T-helper 17 cell (primary cell): ENCODE measurements at regions not wholly inside any gene's neighbourhood (a gene's known extent, or its start where the extent isn't known, plus 50 kb on each side); places are given as distances from the start of the nearest gene placed in this dataset.
"Not testable (repeated sequence)": the region's sequence is repeated elsewhere in the genome, so short reads cannot be mapped to it uniquely, and the experiment has no call there.

Source experiments
- ATAC-seq: fragments of 150-1000 bp; cut with Tn5 transposase; 2 replicates; pipeline ENCODE4 v1.10.0; 2021; ENCODE audit warnings: mild to moderate bottlenecking, moderate library complexity
- DNase-seq, 3 donors: peaks; one replicate each; pipeline versions ENCODE4 v3.0.0 to v3.0.0-alpha.2; 2020 to 2021
- H3K9me3 ChIP-seq: one replicate; pipeline ENCODE4 v1.7.0; 2013; ENCODE audit warnings: low read length, mild to moderate bottlenecking; ENCODE audit not compliant: control insufficient read depth, poor library complexity, severe bottlenecking
- H3K27ac Mint-ChIP-seq: one replicate; pipeline ENCODE4 v1.8.0; 2022; ENCODE audit warnings: mild to moderate bottlenecking, moderate library complexity, mixed read lengths
- H3K27me3 Mint-ChIP-seq: one replicate; pipeline ENCODE4 v1.8.0; 2022; ENCODE audit warnings: mixed read lengths
- H3K36me3 Mint-ChIP-seq: one replicate; pipeline ENCODE4 v1.8.0; 2022; ENCODE audit warnings: low read depth, mixed read lengths
- H3K4me1 Mint-ChIP-seq: one replicate; pipeline ENCODE4 v1.8.0; 2022; ENCODE audit warnings: mild to moderate bottlenecking, mixed read lengths
- H3K4me3 Mint-ChIP-seq: one replicate; pipeline ENCODE4 v1.8.0; 2022; ENCODE audit warnings: mild to moderate bottlenecking, moderate library complexity, mixed read lengths

GRCh38 chr12:24366514-24366913 lies 417.0 kb upstream of the SOX5 start:
- H3K36me3 Mint-ChIP-seq, result no peaks in the 10 kb centered on the region
- no peaks in the 10 kb centered on the region for H3K9me3 ChIP-seq
- no peak for DNase-seq
- ATAC-seq, result no peak
- H3K27ac Mint-ChIP-seq, result no peak overlapping the region
- H3K4me3 Mint-ChIP-seq, result no peak overlapping the region
- H3K4me1 Mint-ChIP-seq, result no peaks in the 10 kb centered on the region
- peaks cover 6% of the 10 kb centered on the region for H3K27me3 Mint-ChIP-seq

GRCh38 chr12:24364921-24365320 lies 415.5 kb upstream of the SOX5 start:
- H3K27me3 Mint-ChIP-seq, result peaks cover 6% of the 10 kb centered on the region
- H3K36me3 Mint-ChIP-seq, result no peaks in the 10 kb centered on the region

GRCh38 chr12:24363177-24363754 lies 413.8 kb upstream of the SOX5 start:
- ATAC-seq (no peak), DNase-seq (no peak)
- no peaks in the 10 kb centered on the region for H3K9me3 ChIP-seq
- Mint-ChIP-seq H3K27me3 (peaks cover 6% of the 10 kb centered on the region), H3K27ac (no peak overlapping the region), H3K4me1 (no peaks in the 10 kb centered on the region), H3K36me3 (no peaks in the 10 kb centered on the region), H3K4me3 (no peak overlapping the region)

More at GRCh38 chr12:24364921-24365320, 415.5 kb upstream of the SOX5 start:
- Mint-ChIP-seq H3K27ac (no peak overlapping the region), H3K4me1 (no peaks in the 10 kb centered on the region), H3K4me3 (no peak overlapping the region)
- ATAC-seq, result no peak
- no peaks in the 10 kb centered on the region for H3K9me3 ChIP-seq
- no peak for DNase-seq

DNA sequence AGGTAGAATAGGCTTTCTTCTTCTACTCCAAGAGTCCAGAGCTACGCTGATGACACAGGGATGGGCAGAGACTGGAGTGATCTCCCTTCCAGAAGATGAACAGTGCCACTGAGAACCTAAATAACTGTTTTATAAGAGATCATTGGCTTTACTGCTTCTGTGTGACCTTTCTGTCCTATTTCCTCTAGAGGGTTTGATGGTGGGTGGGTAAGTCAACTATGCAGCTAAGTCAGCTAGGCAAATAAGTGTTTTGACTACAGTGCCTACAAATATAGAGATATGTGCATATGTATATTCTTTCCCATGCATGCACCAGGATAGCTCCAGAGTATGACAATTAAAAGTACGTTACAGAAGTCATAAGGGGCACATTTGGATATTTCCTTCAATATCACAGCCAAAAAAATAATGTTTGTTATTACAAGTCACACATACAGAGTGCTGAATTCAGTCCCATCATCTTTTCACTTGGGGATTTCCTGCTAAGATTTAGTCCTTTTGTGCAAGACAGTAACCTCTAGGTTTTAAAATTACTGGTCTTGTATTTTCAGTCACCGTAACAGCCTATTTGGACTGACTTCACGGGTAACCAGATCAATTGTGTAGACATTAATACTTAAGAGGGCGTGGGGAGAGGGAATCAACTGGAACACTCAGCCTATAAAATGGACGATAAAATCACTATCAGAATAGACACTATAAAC lies 412.6 kb upstream of the SOX5 start:
- no peak overlapping the region for H3K4me3 Mint-ChIP-seq

GRCh38 chr12:24360907-24361306 lies 411.4 kb upstream of the SOX5 start:
- no peaks in the 10 kb centered on the region for H3K4me1 Mint-ChIP-seq
- no peaks in the 10 kb centered on the region for H3K36me3 Mint-ChIP-seq
- H3K27ac Mint-ChIP-seq, result no peak overlapping the region
- no peaks in the 10 kb centered on the region for H3K9me3 ChIP-seq
- H3K4me3 Mint-ChIP-seq, result no peak overlapping the region
- DNase-seq (no peak), ATAC-seq (no peak)
- peaks cover 6% of the 10 kb centered on the region for H3K27me3 Mint-ChIP-seq

More for the DNA sequence above, 412.6 kb upstream of the SOX5 start:
- H3K9me3 ChIP-seq, result no peaks in the 10 kb centered on the region
- peaks cover 6% of the 10 kb centered on the region for H3K27me3 Mint-ChIP-seq
- no peaks in the 10 kb centered on the region for H3K4me1 Mint-ChIP-seq
- no peaks in the 10 kb centered on the region for H3K36me3 Mint-ChIP-seq
- DNase-seq (no peak), ATAC-seq (no peak)
- H3K27ac Mint-ChIP-seq, result no peak overlapping the region

DNA sequence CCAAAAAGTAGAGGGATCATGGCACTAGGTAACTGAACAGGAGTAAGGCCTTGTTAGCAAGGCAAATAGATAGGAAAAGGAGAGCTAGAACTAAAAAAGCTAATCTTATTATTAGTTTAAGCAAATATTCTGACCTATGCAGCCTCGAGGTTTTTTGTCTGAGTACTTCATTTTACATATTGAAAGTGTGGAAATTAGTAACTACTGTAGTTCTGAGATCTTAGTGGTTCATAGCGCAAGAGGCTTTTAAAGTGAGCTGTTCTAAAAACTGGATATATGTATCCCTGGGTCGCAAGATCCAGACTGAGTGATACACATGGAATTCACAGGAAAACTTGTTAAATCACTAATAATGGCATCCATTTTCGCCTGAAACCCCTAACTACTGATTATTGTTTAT lies 411.0 kb upstream of the SOX5 start:
- Mint-ChIP-seq H3K27ac (no peak overlapping the region), H3K36me3 (no peaks in the 10 kb centered on the region), H3K27me3 (peaks cover 6% of the 10 kb centered on the region), H3K4me1 (no peaks in the 10 kb centered on the region), H3K4me3 (no peak overlapping the region)
- no peaks in the 10 kb centered on the region for H3K9me3 ChIP-seq
- ATAC-seq (no peak), DNase-seq (no peak)

- no peaks in the 10 kb centered on the region for H3K36me3 Mint-ChIP-seq
- peaks cover 6% of the 10 kb centered on the region for H3K27me3 Mint-ChIP-seq
- DNase-seq (no peak), ATAC-seq (no peak)
- no peak overlapping the region for H3K4me3 Mint-ChIP-seq
- H3K9me3 ChIP-seq, result no peaks in the 10 kb centered on the region
- no peaks in the 10 kb centered on the region for H3K4me1 Mint-ChIP-seq
- H3K27ac Mint-ChIP-seq, result no peak overlapping the region
Measured at GRCh38 chr12:24360057-24360456, 410.6 kb upstream of the SOX5 start.

DNA sequence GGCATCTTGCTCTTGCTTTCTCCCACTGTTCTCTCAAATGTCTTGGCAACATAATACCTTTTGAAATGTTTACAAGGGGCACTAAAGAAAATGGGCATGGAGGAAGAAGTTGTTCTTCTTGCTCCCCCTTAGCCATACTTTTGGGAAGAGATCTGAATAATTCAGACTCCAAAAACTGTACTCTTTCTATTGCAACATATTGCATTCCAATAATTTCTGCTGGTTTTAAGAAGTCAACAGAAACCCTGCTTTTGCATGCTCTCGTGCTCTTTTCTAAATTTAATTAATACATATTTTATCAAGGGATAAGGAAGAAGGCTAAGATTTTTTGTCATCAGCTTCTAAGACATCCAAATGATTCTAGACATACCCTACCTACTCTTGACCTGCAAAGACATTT lies 409.9 kb upstream of the SOX5 start:
- no peaks in the 10 kb centered on the region for H3K4me1 Mint-ChIP-seq
- H3K9me3 ChIP-seq, result no peaks in the 10 kb centered on the region
- H3K36me3 Mint-ChIP-seq, result no peaks in the 10 kb centered on the region
- DNase-seq (no peak), ATAC-seq (no peak)
- H3K27ac Mint-ChIP-seq, result no peak overlapping the region
- H3K4me3 Mint-ChIP-seq, result no peak overlapping the region
- peaks cover 6% of the 10 kb centered on the region for H3K27me3 Mint-ChIP-seq

GRCh38 chr12:24356240-24356804 lies 406.9 kb upstream of the SOX5 start:
- Mint-ChIP-seq H3K36me3 (no peaks in the 10 kb centered on the region), H3K27ac (no peak overlapping the region), H3K4me3 (no peak overlapping the region), H3K27me3 (no peaks in the 10 kb centered on the region), H3K4me1 (no peaks in the 10 kb centered on the region)
- no peaks in the 10 kb centered on the region for H3K9me3 ChIP-seq
- DNase-seq, result no peak
- no peak for ATAC-seq

DNA sequence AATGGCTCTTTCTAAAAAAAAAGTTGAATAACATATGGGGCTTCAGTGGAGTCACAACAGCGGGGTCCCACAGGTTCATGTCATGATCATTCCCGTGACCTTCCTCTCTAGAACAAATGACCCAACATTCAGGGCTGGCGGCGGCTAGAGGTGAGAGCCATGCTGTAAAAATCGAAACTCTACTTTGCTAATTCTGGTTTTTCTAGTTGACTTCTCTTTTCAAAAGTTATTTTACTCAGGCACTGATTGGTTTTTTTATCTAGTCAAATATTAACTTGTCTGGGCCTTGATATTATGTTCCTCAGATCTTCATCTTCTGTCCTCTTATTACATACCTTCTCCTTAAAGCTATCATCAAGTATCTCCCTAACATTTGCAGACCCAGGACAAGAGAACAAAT lies 402.9 kb upstream of the SOX5 start:
- Mint-ChIP-seq H3K27ac (no peak overlapping the region), H3K36me3 (no peaks in the 10 kb centered on the region), H3K27me3 (no peaks in the 10 kb centered on the region), H3K4me3 (no peak overlapping the region), H3K4me1 (no peaks in the 10 kb centered on the region)
- H3K9me3 ChIP-seq, result no peaks in the 10 kb centered on the region
- ATAC-seq (no peak), DNase-seq (no peak)

DNA sequence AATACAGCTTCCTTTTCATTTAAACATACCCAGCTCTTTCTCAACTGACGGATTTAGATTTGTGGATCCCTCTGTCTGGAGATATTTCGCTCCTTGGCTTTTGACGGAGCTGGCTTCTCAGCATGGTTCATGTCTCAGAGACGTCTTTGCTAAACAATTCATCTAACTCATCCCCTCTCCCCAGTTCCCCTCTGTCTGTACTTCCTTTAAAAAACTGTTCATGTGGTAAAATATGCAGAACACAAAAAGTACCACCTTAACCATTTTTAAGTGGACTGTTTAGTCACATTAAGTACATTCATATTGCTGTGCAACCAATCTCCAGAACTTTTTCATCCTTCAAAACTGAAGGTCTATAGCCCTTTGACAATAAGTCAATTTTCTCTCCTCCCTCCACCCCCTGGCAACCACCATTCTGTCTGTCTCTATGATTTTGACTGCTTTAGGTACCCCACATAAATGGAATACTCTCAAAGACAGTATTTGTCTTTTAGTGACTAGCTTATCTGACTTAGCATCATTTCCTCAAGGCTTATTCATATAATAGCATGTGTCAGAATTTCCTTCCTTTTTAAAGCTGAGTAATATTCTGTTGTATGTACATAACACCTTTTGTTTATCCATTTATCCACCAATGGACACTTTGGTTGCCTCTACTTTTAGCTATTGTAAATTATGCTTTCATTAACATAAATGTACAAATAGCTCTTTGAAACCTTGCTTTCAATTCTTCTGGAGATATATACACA lies 399.8 kb upstream of the SOX5 start:
- DNase-seq, result no peak
- H3K9me3 ChIP-seq, result no peaks in the 10 kb centered on the region
- H3K4me3 Mint-ChIP-seq, result no peak overlapping the region
- H3K36me3 Mint-ChIP-seq, result no peaks in the 10 kb centered on the region
- H3K27me3 Mint-ChIP-seq, result no peaks in the 10 kb centered on the region
- no peak overlapping the region for H3K27ac Mint-ChIP-seq
- ATAC-seq, result no peak
- H3K4me1 Mint-ChIP-seq, result no peaks in the 10 kb centered on the region

DNA sequence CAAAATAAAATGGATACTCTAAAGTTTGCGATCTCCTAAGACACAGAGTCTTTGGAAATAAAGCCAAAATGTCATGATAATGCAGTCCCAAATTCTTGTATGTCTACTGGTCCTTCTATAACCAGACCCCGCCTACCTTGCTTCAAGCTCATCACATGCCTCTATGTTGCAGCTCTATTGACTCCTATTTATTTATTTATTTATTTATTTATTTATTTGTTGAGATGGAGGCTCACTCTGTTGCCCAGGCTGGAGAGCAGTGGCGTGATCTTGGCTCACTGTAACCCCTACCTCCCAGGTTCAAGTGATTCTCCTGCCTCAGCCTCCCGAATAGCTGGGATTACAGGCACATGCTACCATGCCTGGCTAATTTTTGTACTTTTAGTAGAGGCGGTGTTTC lies 398.7 kb upstream of the SOX5 start:
- H3K36me3 Mint-ChIP-seq, H3K4me3 Mint-ChIP-seq, H3K27me3 Mint-ChIP-seq, H3K9me3 ChIP-seq, DNase-seq, ATAC-seq, H3K27ac Mint-ChIP-seq, H3K4me1 Mint-ChIP-seq: not testable (repeated sequence)

DNA sequence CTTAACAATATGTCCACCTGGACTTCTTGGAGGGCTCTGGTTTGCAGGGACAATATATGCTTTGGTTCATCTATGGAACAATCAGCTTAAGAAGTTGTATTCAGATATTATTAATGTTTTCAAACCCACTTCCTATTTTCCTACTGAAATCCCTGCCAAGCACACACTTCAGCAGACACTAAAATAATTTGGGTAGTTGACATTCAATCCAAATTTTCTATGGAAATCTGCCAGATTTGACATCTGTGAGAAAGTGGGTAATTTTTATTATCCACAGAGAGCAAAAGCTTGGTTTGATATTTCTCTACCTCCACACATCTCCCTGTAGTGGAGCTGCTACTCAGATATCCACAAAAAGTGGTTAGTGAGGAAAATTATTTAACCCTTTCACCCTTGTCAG lies 378.8 kb upstream of the SOX5 start:
- no peaks in the 10 kb centered on the region for H3K27me3 Mint-ChIP-seq
- no peaks in the 10 kb centered on the region for H3K36me3 Mint-ChIP-seq
- no peaks in the 10 kb centered on the region for H3K9me3 ChIP-seq
- no peaks in the 10 kb centered on the region for H3K4me1 Mint-ChIP-seq
- no peak for ATAC-seq
- no peak overlapping the region for H3K4me3 Mint-ChIP-seq
- no peak for DNase-seq
- H3K27ac Mint-ChIP-seq, result no peak overlapping the region
